RPMI7951 (cell line): ENCODE measurements at regions not wholly inside any gene's neighbourhood (a gene's known extent, or its start where the extent isn't known, plus 50 kb on each side); places are given as distances from the start of the nearest gene placed in this dataset.
"Not testable (repeated sequence)": the region's sequence is repeated elsewhere in the genome, so short reads cannot be mapped to it uniquely, and the experiment has no call there.

Experiments
- DNase-seq: peaks from one replicate; pipeline ENCODE4 v3.0.0-alpha.2; 2012; ENCODE audit warnings: low read depth

- not testable (repeated sequence) for DNase-seq
Measured at GRCh38 chrY:26167332-26167731, 545.4 kb downstream of the CDY1 start.

DNA sequence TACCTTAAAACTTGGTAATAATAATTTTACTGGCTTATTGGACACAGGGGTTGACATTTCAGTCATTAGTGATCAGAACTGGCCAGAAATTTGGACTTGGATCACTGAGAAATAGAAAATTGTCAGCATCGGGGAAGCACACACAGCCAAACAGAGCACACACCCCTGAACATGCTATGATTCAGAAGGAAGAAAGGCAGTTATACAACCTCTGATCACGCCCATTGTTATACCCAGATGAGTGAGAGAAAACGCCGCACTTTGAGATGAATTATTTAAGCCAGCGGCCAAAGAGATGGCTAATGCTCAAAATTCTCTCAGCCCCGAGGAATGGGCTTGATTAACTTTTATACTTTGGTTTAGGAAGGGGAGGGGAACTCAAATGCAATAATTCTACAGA lies 557.4 kb downstream of the CDY1 start:
- not testable (repeated sequence) for DNase-seq

- not testable (repeated sequence) for DNase-seq
Measured at GRCh38 chrY:26224974-26225373, 603.1 kb downstream of the CDY1 start.

GRCh38 chrY:26225468-26225867 lies 603.6 kb downstream of the CDY1 start:
- not testable (repeated sequence) for DNase-seq

DNA sequence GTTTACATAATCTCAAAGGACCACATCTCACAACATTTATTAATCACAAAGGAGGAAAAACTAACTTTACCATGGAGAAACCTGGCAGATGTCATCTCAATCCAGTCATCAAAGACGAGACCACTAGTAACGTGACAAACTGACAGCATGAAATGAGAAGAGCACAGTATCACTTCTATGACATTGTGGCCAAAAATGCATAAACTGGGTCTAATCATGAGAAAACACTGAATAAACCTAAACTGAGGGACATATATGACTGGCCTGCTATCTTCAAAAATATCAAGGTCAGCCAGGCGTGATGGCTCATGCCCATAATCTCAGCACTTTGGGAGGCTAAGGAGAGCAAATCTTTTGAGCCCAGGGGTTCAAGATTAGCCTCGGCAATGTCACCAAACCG lies 619.0 kb downstream of the CDY1 start:
- DNase-seq, result not testable (repeated sequence)

DNA sequence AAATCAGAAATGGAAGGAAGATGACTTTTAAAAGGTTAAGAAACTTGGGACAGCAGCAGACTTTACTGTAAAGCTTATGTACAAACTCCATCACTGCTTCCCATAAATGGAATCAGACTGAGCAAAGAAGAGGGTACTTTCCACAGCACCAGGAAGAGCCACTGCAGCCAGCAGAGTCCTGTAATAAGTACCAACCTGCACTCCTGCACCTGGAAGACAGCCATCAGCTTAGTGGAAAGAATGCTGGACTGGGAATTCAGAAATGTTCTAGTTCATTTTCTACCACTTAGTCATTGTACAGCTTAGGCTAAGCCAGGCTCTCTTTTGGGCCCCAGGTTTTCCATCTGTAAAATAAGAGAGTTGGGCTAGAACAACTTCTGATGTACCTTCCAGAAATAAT lies 632.3 kb downstream of the CDY1 start:
- DNase-seq, result not testable (repeated sequence)

DNA sequence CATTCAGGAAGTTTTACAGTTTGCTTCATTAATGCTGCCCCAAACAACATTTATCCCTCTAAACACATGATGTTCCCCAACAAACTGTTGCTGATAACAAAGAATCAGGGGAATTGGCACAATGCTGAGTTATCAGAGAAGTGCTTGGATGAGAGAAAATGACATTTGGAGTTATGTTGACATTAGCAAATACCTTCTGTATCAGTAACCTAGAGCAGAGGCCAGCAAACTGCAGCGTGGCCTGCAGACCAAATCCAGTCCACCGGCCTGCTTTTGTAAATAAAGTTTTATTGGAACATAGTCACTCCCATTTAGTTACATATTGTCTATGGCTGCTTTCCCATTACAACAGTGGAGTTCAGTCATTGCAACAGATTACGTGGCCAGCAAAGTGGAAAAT lies 643.5 kb downstream of the CDY1 start:
- not testable (repeated sequence) for DNase-seq

- DNase-seq, result not testable (repeated sequence)
Measured at GRCh38 chrY:26268421-26268820, 646.5 kb downstream of the CDY1 start.

GRCh38 chrY:26268934-26269333 lies 647.0 kb downstream of the CDY1 start:
- not testable (repeated sequence) for DNase-seq

DNA sequence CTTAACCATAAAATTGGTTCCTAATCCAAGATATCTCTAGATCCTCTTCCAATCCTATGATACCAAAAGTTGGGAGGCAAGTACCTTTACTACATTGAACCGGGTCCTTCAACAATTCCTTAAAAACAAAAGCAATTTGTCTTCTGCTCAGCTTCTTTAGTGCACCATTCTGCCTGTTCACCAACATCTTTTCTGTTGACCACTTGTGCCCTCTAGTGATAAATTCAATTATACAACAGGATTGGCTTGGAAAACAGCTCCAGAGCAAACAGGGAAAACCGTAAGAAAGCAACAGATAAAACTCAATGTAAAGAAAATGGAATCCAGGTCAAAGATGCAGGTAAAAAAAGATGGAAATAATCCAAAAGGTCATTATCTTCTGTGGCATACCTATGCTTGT lies 651.2 kb downstream of the CDY1 start:
- not testable (repeated sequence) for DNase-seq

- not testable (repeated sequence) for DNase-seq
Measured at GRCh38 chrY:26306046-26306445, 684.1 kb downstream of the CDY1 start.

- DNase-seq, result not testable (repeated sequence)
Measured at GRCh38 chrY:26306630-26307385, 684.9 kb downstream of the CDY1 start.

GRCh38 chrY:26308308-26308707 lies 686.4 kb downstream of the CDY1 start:
- not testable (repeated sequence) for DNase-seq

DNA sequence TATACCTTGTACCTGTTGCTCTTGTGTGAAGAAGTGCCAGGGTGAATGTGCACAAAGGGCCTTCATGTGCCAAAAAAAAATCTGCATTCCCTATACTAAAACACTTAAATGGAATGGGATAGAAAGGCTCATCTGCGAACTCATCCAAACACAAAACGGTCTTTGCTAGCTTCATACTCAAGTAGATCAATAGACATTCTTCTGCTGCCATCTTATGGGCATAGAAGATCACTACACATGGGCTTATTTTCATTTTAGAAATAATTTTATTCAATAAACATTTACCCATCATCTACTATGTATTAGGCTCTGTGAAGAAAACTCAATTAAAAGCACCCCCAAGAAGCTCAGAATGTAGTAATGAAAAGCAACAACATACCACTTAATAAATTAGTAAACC lies 693.1 kb downstream of the CDY1 start:
- peak; percentile 15 for DNase-seq

GRCh38 chrY:26319488-26320202 lies 697.7 kb downstream of the CDY1 start:
- DNase-seq, result not testable (repeated sequence)

GRCh38 chrY:26322756-26323155 lies 700.8 kb downstream of the CDY1 start:
- not testable (repeated sequence) for DNase-seq

DNA sequence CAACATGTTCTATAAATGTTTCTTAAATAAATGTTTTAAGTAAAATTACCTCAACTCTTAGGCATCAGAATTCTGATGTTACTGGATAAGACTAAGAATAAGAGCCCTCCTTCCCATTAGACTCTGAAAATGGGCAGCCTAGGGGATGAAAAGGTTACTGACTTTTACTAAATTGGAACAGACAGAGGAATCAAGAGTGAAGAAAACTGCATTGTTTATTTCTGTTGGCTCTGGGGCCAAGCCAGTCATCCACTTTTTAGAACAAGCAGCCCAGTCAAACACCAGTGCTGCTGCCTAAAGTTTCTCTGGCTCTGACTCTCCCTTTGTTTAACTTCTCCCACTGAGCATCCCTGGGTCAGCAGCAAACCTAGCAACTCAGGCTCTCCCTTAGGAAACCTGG lies 731.0 kb downstream of the CDY1 start:
- not testable (repeated sequence) for DNase-seq

- no peak for DNase-seq
Measured at GRCh38 chrY:26354191-26354590, 732.3 kb downstream of the CDY1 start.

DNA sequence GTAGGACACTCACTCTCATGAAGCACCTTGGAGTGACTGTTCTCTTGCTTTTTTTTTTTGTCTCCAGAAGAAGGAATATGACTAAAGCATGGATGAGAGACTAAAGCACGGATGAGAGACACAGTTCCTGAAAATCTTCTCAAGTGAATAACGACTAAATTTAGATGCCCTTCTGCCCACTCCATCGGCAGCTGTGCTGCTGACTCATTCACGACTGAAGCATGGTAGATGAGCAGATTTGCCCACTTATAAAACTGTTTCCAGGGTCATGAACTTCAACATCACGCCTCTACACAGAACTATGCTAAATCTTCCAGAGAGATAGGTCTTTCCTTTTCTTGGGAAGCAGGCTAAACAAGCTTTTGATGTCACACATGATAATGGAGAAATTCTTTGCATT lies 738.0 kb downstream of the CDY1 start:
- not testable (repeated sequence) for DNase-seq

DNA sequence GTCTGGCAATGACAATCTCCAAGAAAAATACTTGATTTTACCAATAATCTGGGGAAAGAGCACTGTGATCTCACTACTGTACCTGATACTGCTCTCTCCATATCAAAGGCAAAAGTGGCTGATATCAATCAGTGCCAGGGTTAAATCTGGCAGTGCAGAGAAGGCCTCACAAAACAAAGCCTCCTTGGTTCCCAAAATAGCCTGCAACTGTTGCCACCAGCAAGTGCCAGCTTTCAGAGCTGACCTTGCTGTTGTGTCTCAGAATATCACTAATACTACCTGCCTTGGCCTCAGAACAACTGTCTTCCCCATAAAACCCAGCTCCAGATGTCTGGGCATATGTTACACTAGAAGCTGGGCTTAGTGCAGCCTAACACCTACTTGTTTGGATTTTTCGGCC lies 738.6 kb downstream of the CDY1 start:
- DNase-seq, result not testable (repeated sequence)

GRCh38 chrY:26363442-26363841 lies 741.5 kb downstream of the CDY1 start:
- DNase-seq, result not testable (repeated sequence)

DNA sequence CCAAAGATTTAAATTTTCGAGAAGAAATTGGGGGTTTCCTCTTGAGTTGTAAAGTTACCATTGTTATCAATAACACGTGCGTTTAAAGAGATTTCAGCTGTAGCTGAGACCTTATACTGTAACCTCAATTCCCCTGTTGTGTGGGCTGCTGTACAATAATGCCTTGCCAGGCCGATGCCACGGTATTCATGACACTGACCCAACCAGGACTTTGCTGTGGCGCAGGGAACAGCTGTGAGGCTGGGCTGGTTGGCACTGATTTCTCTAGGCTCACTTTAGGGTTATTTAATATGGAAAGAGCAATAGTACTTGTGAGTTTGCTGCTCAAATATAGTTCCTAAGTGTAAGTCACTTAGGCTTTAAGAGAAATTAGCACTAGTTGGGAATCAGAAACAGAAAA lies 744.2 kb downstream of the CDY1 start:
- not testable (repeated sequence) for DNase-seq

- not testable (repeated sequence) for DNase-seq
Measured at GRCh38 chrY:26372480-26372879, 750.6 kb downstream of the CDY1 start.
